ENCODE measurements at regions not wholly inside any gene's neighbourhood (a gene's known extent, or its start where the extent isn't known, plus 50 kb on each side); places are given as distances from the start of the nearest gene placed in this dataset.
"Not testable (repeated sequence)": the region's sequence is repeated elsewhere in the genome, so short reads cannot be mapped to it uniquely, and the experiment has no call there.

GRCh38 chr5:20959347-20959746 lies 971.3 kb upstream of the CDH18 start:
- H3K27me3 ChIP-seq (ENCODE audit: insufficient read depth, poor library complexity, severe bottlenecking) = no peaks in the 10 kb centered on the region
- ATAC-seq (ENCODE audit: low read depth) = no peak
- no peaks in the 10 kb centered on the region for H3K9me3 ChIP-seq (ENCODE audit: severe bottlenecking)
- no peaks in the 10 kb centered on the region for H3K4me1 ChIP-seq (ENCODE audit: insufficient read depth, poor library complexity, severe bottlenecking)
- no peak overlapping the region for H3K4me3 ChIP-seq (ENCODE audit: severe bottlenecking)
- TF ChIP-seq CTCF (IDR thresholded peaks at IDR 0.05; ENCODE audit: poor library complexity, severe bottlenecking) = no peak
- no peaks in the 10 kb centered on the region for H3K36me3 ChIP-seq (ENCODE audit: low read depth)
- DNase-seq (ENCODE audit: low spot score) = no peak
- no peak overlapping the region for H3K27ac ChIP-seq (ENCODE audit: poor library complexity, severe bottlenecking)

GRCh38 chr5:20958641-20959040 lies 970.6 kb upstream of the CDH18 start:
- H3K36me3 ChIP-seq (ENCODE audit: low read depth) = no peaks in the 10 kb centered on the region
- TF ChIP-seq CTCF (IDR thresholded peaks at IDR 0.05; ENCODE audit: poor library complexity, severe bottlenecking) = no peak
- no peak for ATAC-seq (ENCODE audit: low read depth)

GRCh38 chr5:20956134-20956533 lies 968.1 kb upstream of the CDH18 start:
- ATAC-seq (ENCODE audit: low read depth) = no peak
- Histone ChIP-seq H3K27me3 (ENCODE audit: insufficient read depth, poor library complexity, severe bottlenecking) (no peaks in the 10 kb centered on the region), H3K36me3 (ENCODE audit: low read depth) (no peaks in the 10 kb centered on the region), H3K27ac (ENCODE audit: poor library complexity, severe bottlenecking) (no peak overlapping the region), H3K4me1 (ENCODE audit: insufficient read depth, poor library complexity, severe bottlenecking) (no peaks in the 10 kb centered on the region), H3K9me3 (ENCODE audit: severe bottlenecking) (no peaks in the 10 kb centered on the region), H3K4me3 (ENCODE audit: severe bottlenecking) (no peak overlapping the region)
- no peak for TF ChIP-seq CTCF (IDR thresholded peaks at IDR 0.05; ENCODE audit: poor library complexity, severe bottlenecking)
- no peak for DNase-seq (ENCODE audit: low spot score)

More at GRCh38 chr5:20958641-20959040, 970.6 kb upstream of the CDH18 start:
- no peak overlapping the region for H3K4me3 ChIP-seq (ENCODE audit: severe bottlenecking)
- no peaks in the 10 kb centered on the region for H3K27me3 ChIP-seq (ENCODE audit: insufficient read depth, poor library complexity, severe bottlenecking)
- no peak for DNase-seq (ENCODE audit: low spot score)
- H3K4me1 ChIP-seq (ENCODE audit: insufficient read depth, poor library complexity, severe bottlenecking) = no peaks in the 10 kb centered on the region
- no peaks in the 10 kb centered on the region for H3K9me3 ChIP-seq (ENCODE audit: severe bottlenecking)
- no peak overlapping the region for H3K27ac ChIP-seq (ENCODE audit: poor library complexity, severe bottlenecking)

- no peak overlapping the region for H3K27ac ChIP-seq (ENCODE audit: poor library complexity, severe bottlenecking)
- H3K4me3 ChIP-seq (ENCODE audit: severe bottlenecking) = no peak overlapping the region
- DNase-seq (ENCODE audit: low spot score) (no peak), ATAC-seq (ENCODE audit: low read depth) (no peak)
- H3K4me1 ChIP-seq (ENCODE audit: insufficient read depth, poor library complexity, severe bottlenecking) = no peaks in the 10 kb centered on the region
- no peaks in the 10 kb centered on the region for H3K27me3 ChIP-seq (ENCODE audit: insufficient read depth, poor library complexity, severe bottlenecking)
- H3K36me3 ChIP-seq (ENCODE audit: low read depth) = no peaks in the 10 kb centered on the region
- no peaks in the 10 kb centered on the region for H3K9me3 ChIP-seq (ENCODE audit: severe bottlenecking)
- TF ChIP-seq CTCF (IDR thresholded peaks at IDR 0.05; ENCODE audit: poor library complexity, severe bottlenecking) = no peak
These were observed 961.6 kb upstream of the CDH18 start for GRCh38 chr5:20949636-20950035.

GRCh38 chr5:20943183-20943971 lies 955.4 kb upstream of the CDH18 start:
- not testable (repeated sequence) for H3K4me1 ChIP-seq (ENCODE audit: insufficient read depth, poor library complexity, severe bottlenecking); H3K27me3 ChIP-seq (ENCODE audit: insufficient read depth, poor library complexity, severe bottlenecking); H3K4me3 ChIP-seq (ENCODE audit: severe bottlenecking); DNase-seq (ENCODE audit: low spot score); ATAC-seq (ENCODE audit: low read depth); H3K36me3 ChIP-seq (ENCODE audit: low read depth); H3K27ac ChIP-seq (ENCODE audit: poor library complexity, severe bottlenecking); H3K9me3 ChIP-seq (ENCODE audit: severe bottlenecking)

GRCh38 chr5:20942603-20943002 lies 954.6 kb upstream of the CDH18 start:
- H3K9me3 ChIP-seq (ENCODE audit: severe bottlenecking); ATAC-seq (ENCODE audit: low read depth); H3K4me3 ChIP-seq (ENCODE audit: severe bottlenecking); H3K27me3 ChIP-seq (ENCODE audit: insufficient read depth, poor library complexity, severe bottlenecking); H3K4me1 ChIP-seq (ENCODE audit: insufficient read depth, poor library complexity, severe bottlenecking); H3K27ac ChIP-seq (ENCODE audit: poor library complexity, severe bottlenecking); DNase-seq (ENCODE audit: low spot score); H3K36me3 ChIP-seq (ENCODE audit: low read depth): not testable (repeated sequence)

GRCh38 chr5:20940786-20941185 lies 952.8 kb upstream of the CDH18 start:
- H3K9me3 ChIP-seq (ENCODE audit: severe bottlenecking); ATAC-seq (ENCODE audit: low read depth); H3K27ac ChIP-seq (ENCODE audit: poor library complexity, severe bottlenecking); H3K4me3 ChIP-seq (ENCODE audit: severe bottlenecking); H3K27me3 ChIP-seq (ENCODE audit: insufficient read depth, poor library complexity, severe bottlenecking); H3K4me1 ChIP-seq (ENCODE audit: insufficient read depth, poor library complexity, severe bottlenecking); DNase-seq (ENCODE audit: low spot score); H3K36me3 ChIP-seq (ENCODE audit: low read depth): not testable (repeated sequence)

GRCh38 chr5:20890936-20891335 lies 902.9 kb upstream of the CDH18 start:
- DNase-seq (ENCODE audit: low spot score); H3K27ac ChIP-seq (ENCODE audit: poor library complexity, severe bottlenecking); H3K4me1 ChIP-seq (ENCODE audit: insufficient read depth, poor library complexity, severe bottlenecking); ATAC-seq (ENCODE audit: low read depth); H3K27me3 ChIP-seq (ENCODE audit: insufficient read depth, poor library complexity, severe bottlenecking); H3K36me3 ChIP-seq (ENCODE audit: low read depth); H3K9me3 ChIP-seq (ENCODE audit: severe bottlenecking); H3K4me3 ChIP-seq (ENCODE audit: severe bottlenecking): not testable (repeated sequence)

Measured in RWPE2 (cell line).